ENCODE measurements at regions not wholly inside any gene's neighbourhood (a gene's known extent, or its start where the extent isn't known, plus 50 kb on each side); places are given as distances from the start of the nearest gene placed in this dataset.
"Not testable (repeated sequence)": the region's sequence is repeated elsewhere in the genome, so short reads cannot be mapped to it uniquely, and the experiment has no call there.

DNA sequence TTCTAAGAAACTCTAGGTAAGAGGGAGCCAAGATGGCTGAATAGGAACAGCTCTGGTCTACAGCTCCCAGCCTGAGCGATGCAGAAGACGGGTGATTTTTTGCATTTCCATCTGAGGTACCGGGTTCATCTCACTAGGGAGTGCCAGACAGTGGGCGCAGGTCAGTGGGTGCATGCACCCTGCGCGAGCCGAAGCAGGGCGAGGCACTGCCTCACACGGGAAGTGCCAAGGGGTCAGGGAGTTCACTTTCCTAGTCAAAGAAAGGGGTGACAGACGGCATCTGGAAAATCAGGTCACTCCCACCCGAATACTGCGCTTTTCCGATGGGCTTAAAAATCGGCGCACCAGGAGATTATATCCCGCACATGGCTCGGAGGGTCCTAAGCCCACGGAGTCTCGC is 1796.7 kb upstream of the PCDH10 start:
- TF ChIP-seq, protein P1, sequence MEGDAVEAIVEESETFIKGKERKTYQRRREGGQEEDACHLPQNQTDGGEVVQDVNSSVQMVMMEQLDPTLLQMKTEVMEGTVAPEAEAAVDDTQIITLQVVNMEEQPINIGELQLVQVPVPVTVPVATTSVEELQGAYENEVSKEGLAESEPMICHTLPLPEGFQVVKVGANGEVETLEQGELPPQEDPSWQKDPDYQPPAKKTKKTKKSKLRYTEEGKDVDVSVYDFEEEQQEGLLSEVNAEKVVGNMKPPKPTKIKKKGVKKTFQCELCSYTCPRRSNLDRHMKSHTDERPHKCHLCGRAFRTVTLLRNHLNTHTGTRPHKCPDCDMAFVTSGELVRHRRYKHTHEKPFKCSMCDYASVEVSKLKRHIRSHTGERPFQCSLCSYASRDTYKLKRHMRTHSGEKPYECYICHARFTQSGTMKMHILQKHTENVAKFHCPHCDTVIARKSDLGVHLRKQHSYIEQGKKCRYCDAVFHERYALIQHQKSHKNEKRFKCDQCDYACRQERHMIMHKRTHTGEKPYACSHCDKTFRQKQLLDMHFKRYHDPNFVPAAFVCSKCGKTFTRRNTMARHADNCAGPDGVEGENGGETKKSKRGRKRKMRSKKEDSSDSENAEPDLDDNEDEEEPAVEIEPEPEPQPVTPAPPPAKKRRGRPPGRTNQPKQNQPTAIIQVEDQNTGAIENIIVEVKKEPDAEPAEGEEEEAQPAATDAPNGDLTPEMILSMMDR (IDR thresholded peaks at IDR 0.05): not testable (repeated sequence)
- not testable (repeated sequence) for TF ChIP-seq POLR2A (IDR thresholded peaks at IDR 0.05)

All from right lobe of liver (tissue), 4 donors.